Stimulated activated naive CD4-positive, alpha-beta T cell (primary cell): ENCODE measurements at regions not wholly inside any gene's neighbourhood (a gene's known extent, or its start where the extent isn't known, plus 50 kb on each side); places are given as distances from the start of the nearest gene placed in this dataset.
"Not testable (repeated sequence)": the region's sequence is repeated elsewhere in the genome, so short reads cannot be mapped to it uniquely, and the experiment has no call there.

Experiments used
- DNase-seq, 6 experiments: peaks; one replicate each; lab custom pipeline; 2025; lab: John Stamatoyannopoulos, UW

DNA sequence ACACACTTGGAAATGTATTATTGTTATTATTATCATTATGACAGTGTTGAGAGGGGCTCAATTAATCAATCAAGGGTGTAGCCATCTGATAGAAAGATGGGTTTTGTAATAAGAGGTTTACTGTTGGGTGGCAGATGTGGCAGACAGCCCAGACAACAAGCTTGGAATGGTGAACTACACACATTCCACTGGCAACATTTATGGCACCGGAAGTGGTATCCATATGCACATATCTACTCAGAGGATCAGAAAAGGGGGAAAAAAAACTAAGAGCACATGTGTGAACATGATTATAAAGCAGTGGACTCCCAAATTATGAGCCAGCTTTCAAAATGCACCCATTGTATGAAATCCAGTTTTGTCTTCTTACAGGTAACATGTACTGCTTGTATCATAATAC, 125.9 kb upstream of the ARX start:
- no peak for DNase-seq

DNA sequence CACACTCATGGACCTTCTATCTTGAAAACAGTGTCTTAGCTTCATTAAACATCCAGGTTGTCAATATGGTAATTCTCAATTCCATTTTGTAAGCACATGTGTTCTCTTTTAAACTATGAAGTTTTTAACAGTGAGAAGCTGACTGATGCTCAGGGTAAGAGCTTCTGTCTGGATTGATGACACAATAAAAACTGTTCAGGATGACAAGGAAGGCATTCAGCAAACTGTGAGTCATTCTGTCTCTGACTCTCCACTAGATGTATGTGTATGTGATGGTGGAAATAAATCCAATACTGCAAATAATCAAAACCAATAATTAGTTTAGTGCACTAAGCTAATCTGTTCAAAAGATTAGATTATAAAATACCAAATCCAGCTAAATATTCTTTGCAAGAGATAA, 115.3 kb upstream of the ARX start:
- no peak for DNase-seq

DNA sequence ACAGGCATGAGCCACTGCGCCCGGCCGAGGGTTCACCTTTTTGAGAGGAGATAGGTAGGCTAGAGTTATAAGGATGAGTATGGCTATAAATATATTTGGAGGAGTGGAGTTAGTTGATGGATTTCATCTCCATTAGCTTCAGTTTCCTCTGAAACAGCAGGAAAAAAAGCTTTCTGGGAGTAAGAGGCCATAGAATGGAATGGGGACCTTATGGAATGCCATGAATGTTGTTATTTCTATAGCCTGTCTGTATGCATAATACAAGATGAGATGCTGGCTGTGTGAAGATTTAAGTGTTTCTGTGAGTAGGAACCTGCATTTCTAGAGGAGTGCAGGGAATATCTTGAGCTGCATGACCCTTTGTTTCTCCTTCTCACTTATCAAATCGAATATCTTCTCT, 114.9 kb upstream of the ARX start:
- DNase-seq = no peak

DNA sequence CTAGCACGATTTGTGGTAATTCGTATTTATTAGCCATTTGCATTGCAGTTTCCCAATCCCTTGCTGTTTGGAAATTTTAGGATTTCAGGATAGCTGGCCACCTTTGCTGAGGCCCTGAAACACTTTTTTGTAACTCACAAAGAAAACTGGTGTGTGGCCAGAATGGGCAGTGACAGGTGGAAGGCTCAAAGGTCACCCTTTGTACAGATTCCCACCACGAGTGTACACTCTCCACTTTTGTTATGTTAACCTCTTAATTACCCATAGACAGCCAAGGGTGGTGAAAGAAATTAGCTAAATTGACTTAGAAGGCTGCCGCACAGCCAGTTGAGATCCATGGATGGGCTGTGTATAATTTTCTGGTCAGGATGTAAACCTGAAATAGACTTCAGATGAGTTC, 109.7 kb upstream of the ARX start:
- DNase-seq = no peak

DNA sequence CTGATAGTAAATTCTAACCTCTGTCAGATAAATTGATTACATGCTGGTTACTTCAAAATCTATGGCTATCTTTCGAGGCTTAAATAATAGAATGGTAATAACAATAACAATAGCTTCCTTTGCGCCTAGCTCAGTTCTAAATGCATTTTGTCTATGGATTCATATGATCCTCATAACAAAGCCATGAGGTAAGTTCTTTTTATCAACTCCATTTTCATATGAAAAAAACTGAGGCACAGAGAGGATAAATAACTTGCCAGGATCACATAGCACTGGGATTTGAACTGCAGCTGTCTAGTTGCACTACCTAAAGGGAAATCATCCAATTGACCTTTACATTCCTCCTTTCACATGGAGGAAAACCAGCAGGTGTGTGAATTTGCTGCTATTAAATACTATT, 108.6 kb upstream of the ARX start:
- no peak for DNase-seq

DNA sequence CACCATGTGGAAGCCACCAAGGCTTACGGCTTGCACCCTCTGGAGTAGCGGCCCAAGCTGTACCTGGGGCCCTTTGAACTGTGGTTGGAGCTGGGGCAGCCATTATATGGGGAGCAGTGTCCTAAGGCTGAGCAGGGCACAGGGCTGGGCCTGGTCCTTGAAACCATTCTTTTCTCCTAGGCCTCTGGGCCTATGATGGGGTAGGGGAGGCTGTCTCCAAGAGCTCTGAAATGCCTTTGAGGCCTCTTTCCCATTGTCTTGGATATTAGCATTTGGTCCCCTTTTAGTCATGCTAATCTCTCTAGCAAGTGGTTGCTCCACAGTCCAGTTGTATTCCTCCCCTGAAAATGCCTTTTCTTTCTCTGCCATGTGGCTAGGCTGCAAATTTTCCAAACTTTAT, 96.4 kb upstream of the ARX start:
- DNase-seq = no peak

DNA sequence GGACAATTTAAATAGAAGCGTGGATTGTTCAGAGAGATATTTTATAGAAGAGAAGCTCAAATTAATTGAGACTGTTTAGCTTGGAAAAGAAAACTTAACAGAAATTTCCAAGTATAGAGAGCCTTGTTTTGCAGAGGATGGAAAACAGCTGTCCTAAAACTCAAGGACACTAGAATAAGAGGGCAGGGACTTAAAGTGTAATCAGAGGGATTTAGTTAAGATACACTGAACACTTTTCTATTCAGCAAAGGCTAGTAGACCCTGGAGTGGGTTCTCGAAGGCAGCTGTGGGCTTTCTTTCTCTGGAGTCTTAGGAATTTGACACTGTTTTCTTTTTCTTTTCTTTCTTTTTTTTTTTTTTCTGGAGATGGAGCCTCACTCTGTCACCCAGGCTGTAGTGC, 92.7 kb upstream of the ARX start:
- DNase-seq = no peak

DNA sequence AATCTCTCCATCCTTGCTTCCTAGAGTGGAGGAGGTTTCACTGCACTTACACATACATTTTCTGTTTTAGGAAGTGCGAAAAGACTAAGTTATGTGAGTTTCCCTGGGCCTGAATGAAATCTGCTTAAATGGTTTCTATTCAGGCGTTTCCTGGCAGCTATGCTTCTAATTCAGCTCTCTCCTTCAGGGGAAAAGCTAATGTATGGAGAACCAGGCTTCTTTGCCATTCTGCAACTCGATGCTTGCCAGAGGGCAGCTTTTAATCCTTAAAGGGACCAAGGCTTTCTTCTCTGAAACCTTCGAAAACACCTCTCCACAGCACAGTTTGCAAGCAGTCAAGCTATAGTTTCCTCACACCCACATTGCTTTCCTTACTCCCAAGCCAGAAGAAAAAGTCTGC, 89.5 kb upstream of the ARX start:
- DNase-seq = no peak

DNA sequence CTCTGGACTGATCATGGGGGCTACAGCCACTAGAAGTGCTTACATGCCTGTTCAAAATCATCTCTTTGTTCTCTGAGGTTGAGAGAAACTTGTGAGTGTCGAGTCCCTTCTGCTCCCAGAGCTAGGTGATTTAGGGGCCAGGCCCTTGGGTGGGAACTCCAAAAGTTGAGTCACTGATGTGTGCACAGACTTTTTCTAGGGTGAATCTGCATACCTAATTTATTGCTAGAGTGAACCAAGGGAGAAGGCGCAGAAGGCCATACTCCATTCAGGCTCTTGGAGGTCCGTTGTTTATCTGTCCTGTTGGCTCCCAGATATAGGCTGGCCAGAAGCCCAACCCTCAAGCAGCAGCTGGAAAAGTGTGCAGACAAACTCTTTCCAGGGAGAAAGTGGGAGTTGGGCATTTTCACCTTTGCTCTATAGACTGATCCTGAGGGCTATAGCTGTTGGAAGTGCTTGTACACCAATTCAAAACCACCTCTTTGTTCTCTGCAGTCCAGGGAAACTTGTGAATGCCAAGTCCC, 80.8 kb upstream of the ARX start:
- DNase-seq = no peak

DNA sequence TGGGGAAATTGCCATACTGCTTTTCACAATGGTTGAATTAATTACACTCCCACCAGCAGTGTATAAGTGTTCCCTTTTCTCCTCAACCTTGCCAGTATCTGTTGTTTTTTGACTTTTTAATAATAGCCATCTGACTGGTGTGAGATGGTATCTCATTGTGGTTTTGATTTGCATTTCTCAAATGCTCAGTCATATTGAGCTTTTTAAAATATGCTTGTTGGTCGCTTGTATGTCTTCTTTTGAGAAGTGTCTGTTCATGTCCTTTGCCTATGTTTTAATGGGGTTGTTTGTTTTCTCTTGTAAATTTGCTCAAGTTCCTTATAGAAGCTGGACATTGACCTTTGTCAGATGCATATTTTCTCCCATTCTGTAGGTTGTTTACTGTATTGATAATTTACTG, 75.4 kb upstream of the ARX start:
- not testable (repeated sequence) for DNase-seq

DNA sequence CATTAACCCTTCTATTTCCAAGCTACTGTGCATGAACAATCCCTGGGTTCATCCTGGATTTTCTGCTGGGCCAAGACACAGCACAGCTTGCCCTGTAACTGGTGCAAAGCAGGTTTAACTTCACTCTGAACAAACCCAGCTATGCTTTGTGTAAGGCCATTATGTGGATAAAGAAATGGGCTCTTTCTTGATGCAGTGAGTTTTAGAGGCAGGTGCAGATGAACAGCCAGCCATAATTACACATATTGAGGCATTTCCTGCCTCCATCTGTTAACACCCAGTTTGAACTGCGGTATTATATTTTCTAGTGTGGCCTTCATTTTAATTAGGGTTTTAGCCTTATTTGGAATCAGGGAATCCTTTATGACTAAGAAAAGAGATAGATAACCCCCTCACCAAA, 68.7 kb upstream of the ARX start:
- DNase-seq = no peak

DNA sequence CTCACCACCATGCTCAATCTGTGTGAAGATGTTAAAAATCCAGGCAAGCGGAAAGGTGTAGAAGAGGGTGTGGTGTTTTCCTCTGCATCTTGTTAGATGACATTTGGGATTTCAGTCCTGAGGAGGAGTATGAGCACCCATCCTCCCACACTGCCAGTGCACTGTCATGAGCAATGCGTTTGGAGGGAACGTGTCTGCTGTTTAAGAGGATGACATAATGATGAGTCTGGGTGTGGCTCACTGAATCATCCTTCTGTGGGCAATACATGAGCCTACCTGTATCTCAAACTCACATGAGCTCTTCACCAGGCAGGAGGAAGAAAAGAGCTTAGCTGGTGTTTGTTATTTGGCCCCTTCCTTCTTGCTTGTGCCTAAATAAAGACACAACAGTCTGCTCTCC, 67.9 kb upstream of the ARX start:
- no peak for DNase-seq

DNA sequence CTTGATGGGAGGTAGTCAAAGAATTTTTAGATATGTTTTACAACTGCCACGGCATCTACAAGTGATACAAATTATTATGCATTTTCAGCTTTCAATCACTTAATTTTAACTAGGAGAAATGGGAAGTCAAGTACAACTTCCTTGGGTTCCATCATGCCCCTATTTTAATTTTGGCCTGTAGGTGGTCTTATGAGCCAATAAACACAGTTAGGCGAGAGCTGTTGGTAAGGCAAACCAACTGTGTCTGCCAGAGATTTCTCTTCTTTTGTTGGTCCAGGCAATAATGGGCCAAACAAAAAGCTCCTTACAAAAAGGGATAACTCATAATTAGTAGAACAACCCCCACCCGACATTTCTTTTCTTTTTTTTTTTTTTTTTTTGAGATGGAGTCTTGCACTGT, 63.3 kb upstream of the ARX start:
- DNase-seq = no peak

DNA sequence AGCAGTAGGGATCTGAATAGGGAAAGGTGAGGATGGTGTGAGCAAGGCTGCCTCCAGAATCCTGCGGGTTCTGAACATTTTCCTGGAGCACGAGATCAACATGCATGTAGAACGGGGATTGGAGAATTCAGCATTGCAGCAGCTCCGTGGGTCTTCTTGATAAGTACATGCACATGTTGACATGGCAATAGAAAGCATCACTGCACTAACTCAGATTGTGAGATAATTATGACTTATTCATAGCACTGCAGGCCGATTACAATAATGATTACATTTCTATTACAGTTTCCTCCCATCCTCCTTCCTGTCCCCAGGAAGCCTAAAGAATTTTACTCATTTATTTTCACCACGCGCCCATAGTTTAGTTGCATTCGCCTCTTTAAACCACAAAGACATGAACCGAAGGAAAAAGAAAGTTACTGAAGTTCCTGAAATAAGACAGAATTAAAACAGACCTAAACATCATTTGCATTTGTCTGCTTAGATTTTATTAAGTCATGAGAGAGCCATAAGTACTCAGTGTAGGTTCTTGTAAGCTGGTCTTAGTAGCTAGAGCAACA, 61.3 kb upstream of the ARX start:
- no peak for DNase-seq

DNA sequence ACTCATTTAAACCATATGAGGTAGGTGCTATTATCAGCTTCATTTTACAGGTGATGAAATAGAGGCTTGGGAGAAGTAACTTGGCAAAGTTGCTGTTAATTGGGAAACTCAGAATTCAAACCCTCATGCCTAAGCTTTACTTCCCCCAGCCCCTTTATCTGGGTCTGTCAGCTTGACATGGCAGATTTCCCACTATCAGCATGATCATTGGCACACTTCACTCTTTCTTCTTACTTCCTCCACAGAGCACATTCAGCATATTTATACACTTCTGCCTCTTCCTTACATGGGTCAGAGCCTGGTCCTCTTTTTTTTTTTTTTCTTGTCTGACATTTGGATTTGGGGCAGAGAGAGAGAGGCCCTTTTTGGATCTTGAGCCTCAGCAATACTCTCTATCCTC, 56.5 kb upstream of the ARX start:
- DNase-seq = no peak

DNA sequence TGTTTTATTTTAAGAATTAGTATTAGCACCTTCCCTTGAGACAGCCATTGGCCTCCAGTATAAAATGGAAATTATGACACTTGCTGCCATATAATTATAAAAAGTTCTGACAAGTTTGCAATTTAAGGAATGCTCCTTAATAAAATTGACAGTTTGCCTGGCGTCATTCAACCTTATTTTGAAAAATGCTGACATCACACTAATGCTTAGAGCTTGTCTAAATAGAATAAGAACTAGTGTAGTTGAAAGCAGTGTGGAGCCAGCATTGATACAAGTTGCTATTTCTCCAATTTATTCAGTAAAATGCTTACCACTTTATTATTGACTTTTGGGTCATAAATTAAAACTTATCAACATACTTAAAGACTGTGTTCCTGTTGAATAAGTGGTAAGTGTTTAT, 54.3 kb upstream of the ARX start:
- DNase-seq = no peak

DNA sequence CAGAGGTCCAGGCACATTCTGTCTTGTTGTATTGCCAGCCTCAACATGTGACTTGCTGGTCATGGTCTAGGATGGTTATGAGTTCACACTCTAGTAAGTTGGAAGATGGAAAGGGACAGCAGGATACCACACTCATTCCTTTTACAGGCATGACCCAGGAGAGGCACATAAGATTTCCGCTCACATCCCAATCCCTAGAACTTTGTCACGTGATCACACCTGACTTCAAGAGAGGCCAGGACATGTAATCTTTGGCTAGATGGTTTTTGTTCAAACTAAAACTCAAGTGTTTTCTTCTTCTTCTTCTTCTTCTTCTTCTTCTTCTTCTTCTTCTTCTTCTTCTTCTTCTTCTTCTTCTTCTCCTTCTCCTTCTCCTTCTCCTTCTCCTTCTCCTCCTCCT, 53.4 kb upstream of the ARX start:
- no peak for DNase-seq

DNA sequence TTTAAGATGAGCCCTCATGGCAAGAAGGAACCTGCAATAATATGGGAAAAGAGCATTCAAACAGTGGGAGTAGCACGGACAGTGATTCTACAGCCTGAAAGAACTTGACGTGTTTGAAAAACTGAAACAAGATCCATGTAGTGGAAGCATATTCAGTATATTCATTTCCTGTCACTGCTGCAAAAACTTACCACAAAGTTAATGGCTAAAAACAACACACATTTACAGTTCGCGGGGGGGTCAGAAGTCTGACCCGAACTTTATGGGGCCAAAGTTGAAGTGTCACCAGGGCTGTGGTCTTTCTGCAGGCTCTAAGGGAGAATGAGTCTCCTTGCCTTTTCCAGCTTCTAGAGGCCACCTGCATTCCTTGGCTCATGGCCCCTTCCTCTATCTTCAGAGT, 52.6 kb upstream of the ARX start:
- no peak for DNase-seq

DNA sequence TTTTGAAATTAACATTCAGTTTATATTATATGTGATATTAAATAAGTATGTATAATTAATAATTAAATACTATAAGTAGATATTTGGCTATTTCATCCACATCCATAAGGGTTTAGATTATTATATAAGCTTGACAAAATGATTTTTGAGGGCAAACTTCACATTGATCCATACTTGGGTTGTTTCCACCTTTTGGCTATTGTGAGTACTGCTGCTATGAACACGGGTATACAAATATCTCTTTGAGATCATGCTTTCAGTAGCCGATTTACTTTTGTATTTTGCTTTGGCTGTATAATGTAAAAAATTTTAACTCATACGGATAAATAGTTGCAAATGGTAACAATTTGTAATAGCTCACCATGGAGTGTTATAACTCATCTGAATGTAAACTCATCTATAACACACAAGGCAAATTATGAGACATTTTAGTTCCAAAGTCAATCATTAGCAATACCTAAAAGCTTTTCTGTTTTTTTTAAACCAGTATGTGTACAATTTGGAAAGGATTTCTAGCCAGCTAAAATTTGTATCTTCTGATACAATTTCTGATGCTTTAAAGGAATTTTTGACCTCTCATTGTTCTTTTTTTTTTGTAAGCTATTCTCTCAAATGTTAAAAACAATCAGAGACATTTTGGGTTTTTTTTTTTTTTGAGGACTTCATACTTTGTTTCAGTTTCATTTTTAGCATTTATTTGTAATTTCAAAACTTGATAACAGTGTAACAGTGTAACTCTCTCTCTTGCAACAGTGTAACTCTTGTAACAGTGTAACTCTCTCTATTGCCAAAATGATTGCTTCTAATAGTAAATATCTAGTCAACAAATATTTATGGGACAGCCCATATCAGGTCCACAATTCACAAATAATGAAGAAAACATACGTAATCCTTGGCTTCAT, 51.8 kb upstream of the ARX start:
- no peak for DNase-seq

DNA sequence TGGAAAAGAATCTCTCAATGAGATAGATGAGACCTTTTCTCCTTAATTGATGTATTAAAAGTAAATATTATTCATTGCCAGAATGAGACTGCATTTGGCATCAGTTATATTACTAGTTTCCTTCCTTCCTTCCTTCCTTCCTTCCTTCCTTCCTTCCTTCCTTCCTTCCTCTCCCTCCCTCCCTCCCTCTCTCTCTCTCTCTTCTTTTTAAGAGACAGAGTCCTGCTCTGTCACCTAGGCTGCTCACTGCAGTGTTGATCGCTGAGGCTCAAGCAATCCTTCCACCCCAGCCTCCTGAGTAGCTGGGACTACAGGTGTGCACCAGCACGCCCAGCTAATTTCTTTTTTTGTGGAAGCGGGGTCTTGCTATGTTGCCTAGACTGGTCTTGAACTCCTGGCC, 50.4 kb upstream of the ARX start:
- no peak for DNase-seq
